GM19452 (cell line): ENCODE measurements at regions not wholly inside any gene's neighbourhood (a gene's known extent, or its start where the extent isn't known, plus 50 kb on each side); places are given as distances from the start of the nearest gene placed in this dataset.

Source experiments
- ATAC-seq: cut with Tn5 transposase; IDR thresholded peaks from one replicate; pipeline ENCODE4 v1.9.1; 2021; ENCODE audit not compliant: unreplicated experiment

DNA sequence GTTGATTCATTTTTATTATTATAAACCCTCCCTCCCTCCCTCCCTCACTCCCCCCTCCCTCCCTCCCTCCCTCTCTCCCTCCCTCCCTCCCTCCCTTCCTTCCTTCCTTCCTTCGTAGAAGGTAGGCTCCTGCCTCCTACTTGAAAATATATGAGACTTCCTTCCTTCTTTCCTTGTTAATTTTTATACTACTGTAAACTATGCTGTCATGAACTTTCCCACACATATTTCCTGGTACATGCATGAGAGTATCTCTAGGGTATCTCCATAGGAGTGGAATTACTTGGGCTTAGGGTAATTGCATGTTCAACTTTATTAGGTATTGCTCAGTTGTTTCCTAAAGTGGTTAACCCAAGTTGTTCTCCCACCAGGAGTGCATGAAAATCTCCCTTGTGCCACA, 330.6 kb downstream of the KCNRG start:
- ATAC-seq, result no peak

DNA sequence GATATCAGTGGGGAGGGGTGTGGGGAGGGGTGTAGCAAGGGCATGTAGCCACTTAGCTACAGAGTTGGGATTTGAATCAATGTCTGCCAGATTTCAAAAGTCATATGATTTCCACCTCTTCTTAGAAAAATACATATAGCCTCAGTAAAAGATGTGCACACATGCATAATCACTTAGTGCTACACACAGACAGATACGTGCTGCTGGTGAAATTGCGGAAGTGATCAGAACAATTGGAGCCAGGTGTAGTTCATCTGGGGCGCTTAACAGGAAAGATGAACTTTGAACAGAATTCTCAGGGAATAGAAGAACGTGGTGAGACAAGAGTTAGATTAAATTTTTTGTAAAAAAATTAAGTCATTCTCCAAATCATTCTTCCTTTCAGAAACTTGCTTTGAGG, 333.1 kb downstream of the KCNRG start:
- no peak for ATAC-seq

GRCh38 chr13:50352720-50353480, 337.7 kb downstream of the KCNRG start:
- no peak for ATAC-seq

GRCh38 chr13:50353651-50354415, 338.6 kb downstream of the KCNRG start:
- no peak for ATAC-seq

- peak; percentile 82 for ATAC-seq
Observed at GRCh38 chr13:50355797-50356196, 340.6 kb downstream of the KCNRG start.

DNA sequence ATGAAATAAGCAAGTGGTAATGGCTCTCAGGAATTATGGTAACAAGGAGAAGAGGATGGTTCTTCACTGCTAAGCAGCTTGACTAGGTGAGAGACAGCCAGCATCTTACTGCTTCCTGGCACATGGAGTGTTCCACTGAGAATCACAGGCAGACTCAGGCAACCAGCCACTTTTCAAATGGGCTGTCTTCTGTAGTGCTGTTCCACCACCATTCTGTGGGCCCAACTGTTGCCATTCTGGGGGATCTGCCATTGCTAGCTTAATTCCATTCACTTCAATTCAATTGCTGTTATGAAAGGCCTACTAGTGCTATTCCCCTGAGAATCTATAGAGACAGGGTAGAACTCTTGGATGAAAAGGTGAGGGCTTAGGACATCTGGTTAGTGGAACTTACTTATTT, 341.9 kb downstream of the KCNRG start:
- no peak for ATAC-seq

- ATAC-seq, result no peak
Observed at GRCh38 chr13:50357586-50358118, 342.4 kb downstream of the KCNRG start.

- ATAC-seq, result no peak
Observed at GRCh38 chr13:50358231-50359040, 343.2 kb downstream of the KCNRG start.

GRCh38 chr13:50359041-50359367, 343.8 kb downstream of the KCNRG start:
- ATAC-seq, result no peak

DNA sequence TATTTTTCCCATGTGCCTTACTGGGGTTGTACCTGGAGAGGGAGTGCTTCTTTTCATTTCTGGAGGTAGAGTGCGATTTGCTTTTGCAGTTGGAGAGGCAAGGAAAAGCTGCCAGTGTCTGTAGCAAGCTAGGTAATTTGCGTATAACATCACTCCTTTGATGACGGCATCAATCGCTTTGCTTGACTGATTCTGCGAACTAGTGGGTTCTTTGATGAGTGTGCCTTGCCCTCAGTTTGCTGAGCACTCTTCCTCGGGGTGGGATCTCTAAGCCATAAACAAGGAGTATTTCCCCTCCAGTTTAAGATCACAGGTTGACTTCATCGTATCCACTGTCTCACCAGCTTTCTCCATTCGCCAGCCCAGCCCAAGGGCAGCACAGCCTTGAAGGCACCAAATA, 344.5 kb downstream of the KCNRG start:
- ATAC-seq, result no peak

DNA sequence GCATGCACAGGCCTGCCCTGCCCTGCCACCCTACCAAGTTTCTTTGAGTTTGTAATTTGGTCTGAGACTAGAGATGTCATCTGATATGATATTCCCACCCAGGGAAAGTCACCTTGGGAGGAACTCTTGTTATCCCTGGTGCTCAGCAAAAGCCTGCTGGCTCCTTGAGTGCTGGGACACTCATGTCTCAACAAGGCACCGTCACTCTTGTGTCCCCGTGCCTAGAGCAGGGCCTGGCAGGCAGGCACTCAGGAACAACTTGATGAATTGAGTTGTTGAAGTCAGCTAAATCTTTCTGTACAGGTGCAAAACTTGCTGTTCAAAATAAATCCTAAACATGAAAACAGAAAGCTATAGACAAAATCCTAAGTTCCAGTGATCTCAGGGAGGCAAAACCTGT, 345.4 kb downstream of the KCNRG start:
- ATAC-seq, result no peak

GRCh38 chr13:50361282-50361681, 346.0 kb downstream of the KCNRG start:
- no peak for ATAC-seq

DNA sequence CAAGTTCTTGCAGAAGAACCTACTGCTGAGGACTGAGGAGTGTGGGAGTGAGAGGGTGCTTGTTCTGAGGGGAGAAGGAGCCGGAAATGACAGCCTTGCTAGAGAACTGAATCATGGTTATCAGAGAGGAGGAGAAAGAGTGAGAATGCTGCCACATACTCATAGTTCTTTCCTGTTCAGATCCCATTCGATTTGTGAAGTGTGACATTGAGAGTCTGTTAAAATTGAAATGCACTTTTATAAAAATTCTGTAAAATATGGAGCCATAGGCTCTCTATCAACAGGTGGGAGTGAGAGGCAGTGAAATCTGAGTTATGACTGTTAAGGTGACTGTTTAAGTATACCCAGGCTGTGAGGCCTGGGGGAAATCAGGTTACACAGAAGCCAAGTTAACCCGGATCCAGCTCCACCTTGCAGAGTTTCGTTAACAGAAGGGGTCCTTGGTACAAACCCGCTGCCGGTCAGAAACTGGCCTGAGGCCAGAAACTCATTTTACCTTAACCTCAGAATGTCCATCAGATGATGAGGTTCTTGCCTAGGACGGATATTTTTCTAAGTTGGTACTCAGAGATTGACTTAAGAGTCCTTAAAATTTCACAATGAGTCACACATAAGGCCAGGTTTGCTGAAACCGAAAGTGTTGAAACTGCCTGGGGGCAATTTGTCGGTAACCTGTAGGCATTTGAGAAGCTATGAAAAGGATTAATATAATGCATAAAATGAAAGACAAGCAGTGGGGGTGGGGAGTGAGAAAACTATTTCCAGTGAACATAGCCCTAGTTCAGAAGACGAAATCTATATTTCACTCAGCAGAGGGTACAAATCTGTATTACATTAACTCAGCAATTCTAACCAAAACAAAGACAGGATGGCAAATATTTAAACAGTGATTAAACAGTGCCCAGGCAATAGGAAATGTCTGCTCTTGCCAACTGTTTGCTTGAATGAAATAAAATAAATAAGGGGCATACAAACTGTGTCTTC, 350.5 kb downstream of the KCNRG start:
- ATAC-seq, result peak; percentile 60

DNA sequence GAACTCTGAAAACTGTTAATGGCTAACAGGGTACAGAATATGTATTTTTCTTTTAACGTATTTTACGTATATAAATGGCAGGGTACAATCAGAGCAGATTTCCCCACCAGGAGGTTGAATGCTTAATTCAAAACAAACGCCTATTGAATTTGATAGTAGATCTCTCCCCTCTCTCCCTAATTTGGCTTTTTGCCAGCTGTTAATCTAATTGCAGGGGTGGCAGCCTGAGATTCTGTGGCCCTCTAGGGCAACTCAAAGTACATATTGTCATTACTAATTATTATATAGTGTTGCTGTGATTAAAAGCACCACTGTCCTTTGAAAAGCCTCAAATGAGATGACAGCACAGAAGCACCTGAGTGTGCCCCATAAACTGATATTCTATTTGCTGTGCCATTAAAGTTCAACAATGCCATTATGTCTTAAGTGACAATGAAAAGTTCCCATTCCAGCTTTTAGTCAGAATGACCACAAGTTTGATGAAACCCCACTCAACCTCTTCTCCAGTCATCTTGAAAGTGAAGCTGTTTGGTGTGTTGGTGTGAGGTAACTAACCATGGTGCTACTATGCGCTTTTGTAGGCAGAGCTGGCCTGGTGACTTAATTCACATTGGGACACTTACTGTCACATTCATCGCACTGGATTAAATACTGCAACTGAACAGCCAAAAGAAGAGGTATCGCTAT, 351.4 kb downstream of the KCNRG start:
- ATAC-seq, result peak; percentile 47

- ATAC-seq, result no peak
Observed at GRCh38 chr13:50369646-50370045, 354.4 kb downstream of the KCNRG start.

DNA sequence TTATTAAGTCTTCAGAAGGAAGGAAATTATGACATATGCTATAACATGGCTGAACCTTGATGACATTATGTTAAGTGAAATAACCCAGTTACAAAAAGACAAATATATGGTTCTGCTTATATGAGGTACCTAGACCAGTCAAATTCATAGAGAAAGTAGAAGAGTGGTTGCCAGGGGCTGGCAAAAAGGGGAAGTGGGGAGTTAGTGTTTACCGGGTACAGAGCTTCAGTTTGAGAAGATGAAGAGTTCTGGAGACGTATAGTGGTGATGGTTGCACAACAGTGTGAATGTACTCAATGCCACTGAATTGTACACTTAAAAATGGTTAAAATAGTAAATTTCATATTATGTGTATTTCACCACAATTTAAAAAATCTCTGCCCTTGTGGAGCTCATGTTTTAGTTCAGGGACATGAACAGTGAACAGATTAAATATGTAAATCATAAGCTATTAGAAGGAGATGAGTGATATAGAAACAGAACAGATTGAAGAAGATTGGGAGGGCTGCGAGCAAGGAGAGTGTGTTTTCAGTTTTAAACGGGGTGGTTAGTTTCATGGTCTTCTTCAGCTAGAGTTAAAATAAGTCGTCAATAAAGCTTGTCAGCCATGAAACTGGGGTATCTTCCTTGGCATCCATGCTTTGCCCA, 355.2 kb downstream of the KCNRG start:
- ATAC-seq, result peak; percentile 61

GRCh38 chr13:50374517-50374916, 359.3 kb downstream of the KCNRG start:
- no peak for ATAC-seq

DNA sequence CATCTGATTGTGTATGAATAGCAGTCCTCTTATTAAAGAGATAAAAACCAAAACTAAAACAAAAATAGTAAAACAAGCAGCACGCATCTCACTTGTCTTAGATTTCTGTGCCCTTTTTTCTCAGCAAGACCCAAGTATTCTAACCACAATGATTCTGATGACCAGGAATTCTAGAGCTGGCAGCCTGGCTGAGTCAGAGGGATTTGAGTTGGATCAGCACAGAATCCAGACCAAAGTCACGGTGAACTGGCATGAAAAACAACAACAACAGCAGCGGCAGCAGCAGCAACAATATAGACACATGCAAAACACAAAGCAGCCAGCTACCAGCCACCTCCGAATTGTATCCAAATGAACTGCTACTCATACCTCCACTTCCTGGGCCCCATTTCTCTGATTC, 360.5 kb downstream of the KCNRG start:
- no peak for ATAC-seq

DNA sequence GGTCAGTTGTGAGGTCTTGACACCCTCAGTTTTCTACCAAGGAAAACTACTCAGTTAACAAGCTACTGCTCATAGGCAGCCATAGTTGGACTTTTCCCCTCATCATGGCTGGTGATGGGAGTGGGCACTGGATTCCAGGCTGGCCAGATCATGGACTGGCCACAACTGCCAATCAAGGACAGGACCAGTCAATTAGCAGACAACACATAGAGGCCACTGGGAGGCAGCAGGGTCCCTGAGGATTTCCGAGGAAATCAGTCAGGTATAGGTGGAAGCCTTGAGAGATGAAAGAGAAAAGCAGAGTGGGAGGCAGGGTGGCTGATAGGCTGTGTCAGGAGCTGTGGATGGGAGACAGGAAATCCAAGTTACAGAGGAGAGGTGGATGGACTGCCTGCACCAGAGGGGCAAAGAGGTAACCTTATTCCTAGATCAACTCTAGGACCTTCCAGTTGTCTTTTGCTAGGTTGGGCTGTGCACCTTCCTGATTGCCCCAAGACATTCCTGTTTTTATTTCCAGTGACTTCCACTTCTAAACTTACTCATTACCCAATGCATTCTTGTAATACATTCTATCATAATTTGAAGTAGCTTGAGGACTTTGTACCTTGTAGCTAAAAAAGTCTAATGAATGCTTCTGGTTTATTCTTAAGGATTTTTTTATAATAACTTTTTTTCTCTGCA, 361.8 kb downstream of the KCNRG start:
- ATAC-seq, result no peak
